Activated B cell treated with CpG ODN at 0.5 μM for 24 hours (primary cell): ENCODE measurements at regions not wholly inside any gene's neighbourhood (a gene's known extent, or its start where the extent isn't known, plus 50 kb on each side); places are given as distances from the start of the nearest gene placed in this dataset.

Experiments used
- ATAC-seq: fragments of 200-7000 bp; cut with Tn5 transposase; one replicate; pipeline ENCODE4 v1.10.0; 2021; ENCODE audit warnings: low read depth, mild to moderate bottlenecking, moderate library complexity
- CTCF ChIA-PET: fragments of 350-600 bp; sonication (Branson Sonifier 250); formaldehyde crosslinking; loops from one replicate; lab custom pipeline; 2021; ENCODE audit warnings: antibody characterized with exemption; lab: Charles Lee
- POLR2A ChIA-PET: fragments of 350-600 bp; sonication (Branson Sonifier 250); formaldehyde crosslinking; loops from one replicate; lab custom pipeline; 2021; ENCODE audit warnings: antibody characterized with exemption; lab: Charles Lee
- DNase-seq: peaks from one replicate; pipeline ENCODE4 v3.0.0; 2022
- H3K27ac Mint-ChIP-seq: one replicate; pipeline ENCODE4 v1.8.0; 2020; ENCODE audit warnings: mixed read lengths
- H3K27me3 Mint-ChIP-seq: one replicate; pipeline ENCODE4 v1.8.0; 2021; ENCODE audit warnings: mixed read lengths
- H3K36me3 Mint-ChIP-seq: one replicate; pipeline ENCODE4 v1.8.0; 2021; ENCODE audit warnings: low read depth, mixed read lengths
- H3K4me1 Mint-ChIP-seq: one replicate; pipeline ENCODE4 v1.8.0; 2021; ENCODE audit warnings: mixed read lengths
- H3K4me3 Mint-ChIP-seq: one replicate; pipeline ENCODE4 v1.8.0; 2020; ENCODE audit warnings: mild to moderate bottlenecking, mixed read lengths
- H3K9me3 Mint-ChIP-seq: one replicate; pipeline ENCODE4 v1.8.0; 2020; ENCODE audit warnings: mixed read lengths
- CTCF ChIP-seq: fragments of 200-600 bp; IDR thresholded peaks from one replicate; pipeline ENCODE4 v1.8.0; 2022; ENCODE audit warnings: antibody characterized with exemption, mild to moderate bottlenecking
- intact Hi-C: fragments of 100-400 bp; cut with micrococcal nuclease; formaldehyde crosslinking; loops from one replicate; pipeline ENCODE4 v1.15.1; 2024

DNA sequence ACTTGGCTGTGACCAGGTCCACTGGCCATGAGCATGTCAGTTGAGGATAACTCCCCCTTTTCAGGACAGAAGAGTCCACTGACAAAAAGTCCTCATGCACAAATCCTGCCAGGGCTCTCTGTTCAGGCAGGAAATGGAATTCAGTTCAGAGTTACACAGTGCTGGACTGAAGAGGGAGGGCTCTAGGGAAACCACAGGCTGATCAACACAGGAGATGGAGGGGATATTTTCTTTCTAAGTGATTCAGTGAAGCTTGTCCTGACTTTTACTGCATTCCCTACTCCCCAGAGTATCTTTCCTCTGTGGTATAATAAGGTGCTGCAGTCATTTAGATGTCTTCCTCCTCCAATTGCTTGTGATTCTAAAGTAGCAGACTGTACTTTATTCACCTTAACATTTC, 335.5 kb upstream of the IGFBP7 start:
- Mint-ChIP-seq H3K9me3 (peaks cover 5% of the 10 kb centered on the region), H3K36me3 (no peaks in the 10 kb centered on the region), H3K4me1 (no peaks in the 10 kb centered on the region), H3K27me3 (no peaks in the 10 kb centered on the region), H3K4me3 (no peak overlapping the region), H3K27ac (no peak overlapping the region)
- no peak for TF ChIP-seq CTCF
- DNase-seq (no peak), ATAC-seq (no peak)
- POLR2A ChIA-PET, result no interaction called here
- intact Hi-C loops, result no loop called here
- CTCF ChIA-PET, result no interaction called here

GRCh38 chr4:57444671-57445070, 334.5 kb upstream of the IGFBP7 start:
- H3K4me3 Mint-ChIP-seq, result no peak overlapping the region
- CTCF ChIA-PET, result no interaction called here

GRCh38 chr4:57443787-57444186, 333.6 kb upstream of the IGFBP7 start:
- DNase-seq, result no peak
- Mint-ChIP-seq H3K27me3 (no peaks in the 10 kb centered on the region), H3K4me3 (no peak overlapping the region), H3K36me3 (no peaks in the 10 kb centered on the region), H3K9me3 (peaks cover 2% of the 10 kb centered on the region), H3K27ac (no peak overlapping the region), H3K4me1 (no peaks in the 10 kb centered on the region)
- intact Hi-C loops, result no loop called here
- no peak for ATAC-seq
- POLR2A ChIA-PET, result no interaction called here
- no peak for TF ChIP-seq CTCF
- CTCF ChIA-PET, result no interaction called here

More at GRCh38 chr4:57444671-57445070, 334.5 kb upstream of the IGFBP7 start:
- no peaks in the 10 kb centered on the region for H3K27me3 Mint-ChIP-seq
- no peak for TF ChIP-seq CTCF
- no peaks in the 10 kb centered on the region for H3K4me1 Mint-ChIP-seq
- POLR2A ChIA-PET, result no interaction called here
- H3K27ac Mint-ChIP-seq, result no peak overlapping the region
- H3K9me3 Mint-ChIP-seq, result peaks cover 4% of the 10 kb centered on the region
- intact Hi-C loops, result no loop called here
- no peaks in the 10 kb centered on the region for H3K36me3 Mint-ChIP-seq
- ATAC-seq (no peak), DNase-seq (no peak)

DNA sequence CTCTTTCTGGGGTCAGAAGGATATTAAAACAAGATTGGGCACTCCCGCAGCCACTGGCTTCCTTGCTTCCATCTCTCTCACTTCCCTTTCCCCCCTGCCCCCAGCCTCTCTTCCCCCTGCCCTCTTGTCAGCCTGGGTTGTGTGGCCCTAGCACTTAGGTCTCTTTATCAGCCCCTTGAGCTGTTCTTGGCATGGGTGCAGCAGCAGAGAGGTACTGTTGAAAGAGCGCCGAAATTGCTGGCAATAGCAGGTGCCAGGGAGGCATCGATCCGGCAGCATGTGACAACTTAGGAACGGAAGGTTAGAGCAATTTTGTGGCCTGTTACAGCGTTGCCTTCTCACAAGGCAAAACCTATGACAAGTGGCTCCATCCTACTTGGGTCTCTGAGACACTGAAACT, 333.1 kb upstream of the IGFBP7 start:
- no peaks in the 10 kb centered on the region for H3K4me1 Mint-ChIP-seq
- no peak for ATAC-seq
- H3K27me3 Mint-ChIP-seq, result no peaks in the 10 kb centered on the region
- ChIA-PET POLR2A (no interaction called here), CTCF (no interaction called here)
- no peak overlapping the region for H3K27ac Mint-ChIP-seq
- H3K36me3 Mint-ChIP-seq, result no peaks in the 10 kb centered on the region
- intact Hi-C loops, result no loop called here
- no peak for DNase-seq
- H3K4me3 Mint-ChIP-seq, result no peak overlapping the region
- H3K9me3 Mint-ChIP-seq, result no peaks in the 10 kb centered on the region
- TF ChIP-seq CTCF, result no peak

GRCh38 chr4:57442831-57443291, 332.7 kb upstream of the IGFBP7 start:
- no peaks in the 10 kb centered on the region for H3K27me3 Mint-ChIP-seq
- intact Hi-C loops, result no loop called here
- ATAC-seq, result no peak
- H3K4me3 Mint-ChIP-seq, result no peak overlapping the region
- no peak for TF ChIP-seq CTCF
- POLR2A ChIA-PET, result no interaction called here
- no peak for DNase-seq
- H3K36me3 Mint-ChIP-seq, result no peaks in the 10 kb centered on the region
- CTCF ChIA-PET, result no interaction called here
- no peaks in the 10 kb centered on the region for H3K9me3 Mint-ChIP-seq
- no peak overlapping the region for H3K27ac Mint-ChIP-seq
- no peaks in the 10 kb centered on the region for H3K4me1 Mint-ChIP-seq
